A673 (cell line): ENCODE measurements at regions not wholly inside any gene's neighbourhood (a gene's known extent, or its start where the extent isn't known, plus 50 kb on each side); places are given as distances from the start of the nearest gene placed in this dataset.

ENCODE experiments used
- BruUV-seq: library from RNA; stranded (reverse); fragments of 400-500 nt; replicated peaks from 2 replicates; lab custom pipeline; 2021; lab: Mats Ljungman, UMichigan
- CTCF ChIA-PET: fragments of 300-600 bp; sonication (Branson Sonifier 250); formaldehyde crosslinking; loops from one replicate; lab custom pipeline; 2022; ENCODE audit warnings: antibody characterized with exemption; lab: Charles Lee
- POLR2A ChIA-PET: fragments of 300-600 bp; sonication (Branson Sonifier 250); formaldehyde crosslinking; loops from one replicate; lab custom pipeline; 2022; ENCODE audit warnings: antibody characterized with exemption; ENCODE audit not compliant: low non-redundant PET; lab: Charles Lee
- DNase-seq: peaks from one replicate; pipeline ENCODE4 v3.0.0-alpha.2; 2015; ENCODE audit warnings: low spot score
- H3K27ac ChIP-seq: fragments of 200-600 bp; sonication (generic); 2 replicates; pipeline ENCODE4 v1.5.1; 2016; ENCODE audit warnings: mixed run types, low read depth, mild to moderate bottlenecking, mixed read lengths, antibody characterized with exemption, low read length; ENCODE audit not compliant: poor library complexity, severe bottlenecking
- H3K27me3 ChIP-seq: fragments of 200-600 bp; sonication (generic); replicated peaks from 2 replicates; pipeline ENCODE4 v1.6.1; 2017; ENCODE audit warnings: mixed run types, low read depth, mild to moderate bottlenecking, mixed read lengths, antibody characterized with exemption, low read length; ENCODE audit not compliant: insufficient read depth, poor library complexity
- H3K36me3 ChIP-seq: fragments of 200-600 bp; sonication (generic); 2 replicates; pipeline ENCODE4 v1.6.1; 2016; ENCODE audit warnings: mixed run types, mild to moderate bottlenecking, mixed read lengths, antibody characterized with exemption, low read length; ENCODE audit not compliant: insufficient read depth, poor library complexity, severe bottlenecking
- H3K4me1 ChIP-seq: fragments of 200-600 bp; sonication (generic); 2 replicates; pipeline ENCODE4 v1.6.1; 2017; ENCODE audit warnings: mixed run types, mild to moderate bottlenecking, mixed read lengths, antibody characterized with exemption, low read length; ENCODE audit not compliant: insufficient read depth, poor library complexity, severe bottlenecking
- H3K4me3 ChIP-seq: fragments of 200-600 bp; sonication (generic); 2 replicates; pipeline ENCODE4 v1.5.1; 2016; ENCODE audit warnings: low read depth, mixed run types, mild to moderate bottlenecking, mixed read lengths, low read length; ENCODE audit not compliant: poor library complexity, severe bottlenecking
- H3K9me3 ChIP-seq: fragments of 200-600 bp; sonication (generic); 2 replicates; pipeline ENCODE4 v1.6.1; 2016; ENCODE audit warnings: mixed run types, low read depth, mild to moderate bottlenecking, mixed read lengths, antibody characterized with exemption, low read length; ENCODE audit not compliant: poor library complexity, severe bottlenecking
- CTCF ChIP-seq: fragments of 300-800, 200-600 bp; sonication (generic); conservative IDR thresholded peaks from 2 replicates; pipeline ENCODE4 v1.5.1; 2017; ENCODE audit warnings: low read depth, mild to moderate bottlenecking, antibody characterized with exemption, low read length, moderate library complexity, mixed read lengths
- EZH2 ChIP-seq: fragments of 200-600 bp; sonication (generic); IDR thresholded peaks from 2 replicates; pipeline ENCODE4 v1.6.1; 2017; ENCODE audit warnings: borderline replicate concordance, low read depth, mild to moderate bottlenecking, mixed read lengths, antibody characterized with exemption, low read length; ENCODE audit not compliant: poor library complexity, severe bottlenecking
- intact Hi-C: fragments of 100-400 bp; cut with micrococcal nuclease; formaldehyde crosslinking; loops from one replicate; pipeline ENCODE4 v1.10.0; 2022; ENCODE audit not compliant: unreplicated experiment

- ChIA-PET CTCF (no interaction called here), POLR2A (no interaction called here)
- DNase-seq = no peak
- peaks cover 8% of the 10 kb centered on the region for H3K9me3 ChIP-seq
- H3K4me1 ChIP-seq = peaks cover 4% of the 10 kb centered on the region
- no peak overlapping the region for H3K4me3 ChIP-seq
- H3K36me3 ChIP-seq = no peaks in the 10 kb centered on the region
- BruUV-seq = no TSS peak
- intact Hi-C loops = no loop called here
- no peak for TF ChIP-seq EZH2
- no peak for TF ChIP-seq CTCF
- no peaks in the 10 kb centered on the region for H3K27me3 ChIP-seq
- H3K27ac ChIP-seq = no peak overlapping the region
Observed at GRCh38 chr1:90414201-90414600, 302.9 kb downstream of the BARHL2 start.

GRCh38 chr1:90413519-90413918, 303.6 kb downstream of the BARHL2 start:
- Histone ChIP-seq H3K9me3 (peaks cover 8% of the 10 kb centered on the region), H3K27ac (no peak overlapping the region), H3K36me3 (no peaks in the 10 kb centered on the region), H3K4me3 (no peak overlapping the region), H3K27me3 (no peaks in the 10 kb centered on the region), H3K4me1 (peaks cover 4% of the 10 kb centered on the region)
- POLR2A ChIA-PET = no interaction called here
- no peak for TF ChIP-seq CTCF
- no peak for DNase-seq
- intact Hi-C loops = no loop called here
- CTCF ChIA-PET = no interaction called here
- BruUV-seq = no TSS peak

- Histone ChIP-seq H3K27ac (no peak overlapping the region), H3K36me3 (no peaks in the 10 kb centered on the region), H3K4me1 (peaks cover 4% of the 10 kb centered on the region), H3K4me3 (no peak overlapping the region), H3K9me3 (peaks cover 8% of the 10 kb centered on the region), H3K27me3 (no peaks in the 10 kb centered on the region)
- CTCF ChIA-PET = no interaction called here
- intact Hi-C loops = no loop called here
- DNase-seq = peak; percentile 58
- TF ChIP-seq CTCF (no peak), EZH2 (no peak)
- BruUV-seq = no TSS peak
- POLR2A ChIA-PET = no interaction called here
Observed at GRCh38 chr1:90412563-90412962, 304.5 kb downstream of the BARHL2 start.
